GM13977 (cell line): ENCODE measurements at regions not wholly inside any gene's neighbourhood (a gene's known extent, or its start where the extent isn't known, plus 50 kb on each side); places are given as distances from the start of the nearest gene placed in this dataset.
"Not testable (repeated sequence)": the region's sequence is repeated elsewhere in the genome, so short reads cannot be mapped to it uniquely, and the experiment has no call there.

ENCODE experiments used
- DNase-seq: peaks from one replicate; pipeline ENCODE4 v3.0.0; 2012; ENCODE audit warnings: low spot score
- in situ Hi-C: fragments of 300-500 bp; cut with MboI; formaldehyde crosslinking; loops from one replicate; pipeline ENCODE4 v1.12.0; 2022; ENCODE audit warnings: low sequenced_read_pairs, low pct_unique_long_range_greater_than_20kb, mixed read lengths, inconsistent platforms; ENCODE audit not compliant: unreplicated experiment
- TF ChIP-seq, protein P1 (sequence below): IDR thresholded peaks from 2 replicates; pipeline ENCODE4 v1.5.1; 2012; ENCODE audit warnings: mild to moderate bottlenecking, control low read depth; ENCODE audit not compliant: insufficient read depth; ENCODE audit errors: extremely low read depth, missing control alignments

DNA sequence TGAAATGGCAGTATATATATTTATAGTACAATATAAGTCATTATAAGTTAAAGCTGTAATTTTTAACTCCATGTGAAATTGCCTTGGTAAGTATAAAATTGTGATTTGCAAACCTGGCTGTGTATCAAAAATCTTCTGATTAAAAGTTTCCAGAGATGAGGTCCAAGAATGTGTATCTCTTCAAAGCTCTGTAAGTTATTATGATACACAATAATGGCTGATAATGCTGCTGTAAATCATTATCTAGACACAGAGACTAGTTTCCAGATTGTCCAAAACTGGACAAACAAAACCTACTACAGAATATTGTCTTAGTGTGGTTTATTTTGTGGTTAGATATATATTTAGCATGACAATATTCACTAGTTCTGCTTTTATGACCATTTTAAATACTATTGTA lies 514.8 kb downstream of the SLC6A15 start:
- TF ChIP-seq, protein P1, sequence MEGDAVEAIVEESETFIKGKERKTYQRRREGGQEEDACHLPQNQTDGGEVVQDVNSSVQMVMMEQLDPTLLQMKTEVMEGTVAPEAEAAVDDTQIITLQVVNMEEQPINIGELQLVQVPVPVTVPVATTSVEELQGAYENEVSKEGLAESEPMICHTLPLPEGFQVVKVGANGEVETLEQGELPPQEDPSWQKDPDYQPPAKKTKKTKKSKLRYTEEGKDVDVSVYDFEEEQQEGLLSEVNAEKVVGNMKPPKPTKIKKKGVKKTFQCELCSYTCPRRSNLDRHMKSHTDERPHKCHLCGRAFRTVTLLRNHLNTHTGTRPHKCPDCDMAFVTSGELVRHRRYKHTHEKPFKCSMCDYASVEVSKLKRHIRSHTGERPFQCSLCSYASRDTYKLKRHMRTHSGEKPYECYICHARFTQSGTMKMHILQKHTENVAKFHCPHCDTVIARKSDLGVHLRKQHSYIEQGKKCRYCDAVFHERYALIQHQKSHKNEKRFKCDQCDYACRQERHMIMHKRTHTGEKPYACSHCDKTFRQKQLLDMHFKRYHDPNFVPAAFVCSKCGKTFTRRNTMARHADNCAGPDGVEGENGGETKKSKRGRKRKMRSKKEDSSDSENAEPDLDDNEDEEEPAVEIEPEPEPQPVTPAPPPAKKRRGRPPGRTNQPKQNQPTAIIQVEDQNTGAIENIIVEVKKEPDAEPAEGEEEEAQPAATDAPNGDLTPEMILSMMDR = no peak
- in situ Hi-C loops = no loop called here
- no peak for DNase-seq

DNA sequence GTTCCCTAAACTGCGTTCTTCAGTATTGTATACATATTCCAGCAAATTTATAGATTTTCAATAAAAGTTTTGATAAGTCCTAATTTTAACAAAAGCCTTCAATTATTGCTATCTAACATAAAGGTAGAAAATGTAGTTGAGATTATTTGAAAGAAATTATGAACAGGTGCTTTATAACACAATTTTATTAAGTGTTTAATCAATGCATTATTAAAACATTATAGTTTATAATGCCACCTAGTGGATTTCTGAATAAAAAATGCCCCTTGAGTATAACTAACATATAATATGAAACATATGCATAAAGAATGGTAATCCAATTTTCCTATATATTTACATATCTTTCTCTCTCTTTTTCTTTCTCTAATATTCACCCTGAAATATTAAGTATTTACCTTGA lies 515.3 kb downstream of the SLC6A15 start:
- TF ChIP-seq, protein P1 = no peak
- DNase-seq = no peak
- in situ Hi-C loops = no loop called here

DNA sequence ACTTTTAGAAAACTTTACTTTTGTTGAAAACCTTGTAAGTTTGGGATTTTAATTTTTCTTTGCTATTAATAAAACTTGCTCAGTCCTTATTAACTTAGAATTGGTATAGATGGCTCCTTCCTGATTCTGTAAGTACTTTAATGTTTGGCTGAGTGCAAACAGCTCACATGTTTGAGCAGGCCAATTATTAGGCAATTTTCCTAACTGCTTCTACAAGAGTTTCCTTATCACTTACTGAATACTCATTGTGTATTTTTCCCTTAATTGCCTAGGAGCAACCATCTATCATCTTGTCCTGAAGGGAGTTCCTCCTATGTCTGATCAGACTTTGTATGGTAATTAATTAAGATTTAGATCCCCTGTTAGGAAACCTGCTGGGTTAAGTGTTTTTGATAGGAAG lies 521.4 kb downstream of the SLC6A15 start:
- in situ Hi-C loops, DNase-seq: not testable (repeated sequence)

DNA sequence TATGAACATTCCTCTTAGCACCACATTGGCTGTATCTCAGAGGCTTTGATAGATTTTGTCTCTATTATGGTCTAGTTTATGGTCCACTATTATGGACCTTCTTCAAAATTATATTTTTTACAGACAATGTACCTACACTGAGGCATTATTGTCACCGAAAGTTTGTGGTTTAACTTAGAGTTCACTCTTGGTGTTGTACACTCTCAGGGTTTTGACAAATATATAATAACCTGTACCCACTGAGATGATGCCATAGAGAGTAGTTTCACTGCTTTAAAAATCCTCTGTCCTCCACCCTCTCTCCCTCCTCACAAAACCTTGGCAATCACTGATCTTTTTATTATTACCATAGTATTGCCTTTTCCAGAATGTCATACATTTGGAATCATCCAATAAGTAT lies 528.2 kb downstream of the SLC6A15 start:
- TF ChIP-seq, protein P1 = no peak
- in situ Hi-C loops = no loop called here
- DNase-seq = no peak

DNA sequence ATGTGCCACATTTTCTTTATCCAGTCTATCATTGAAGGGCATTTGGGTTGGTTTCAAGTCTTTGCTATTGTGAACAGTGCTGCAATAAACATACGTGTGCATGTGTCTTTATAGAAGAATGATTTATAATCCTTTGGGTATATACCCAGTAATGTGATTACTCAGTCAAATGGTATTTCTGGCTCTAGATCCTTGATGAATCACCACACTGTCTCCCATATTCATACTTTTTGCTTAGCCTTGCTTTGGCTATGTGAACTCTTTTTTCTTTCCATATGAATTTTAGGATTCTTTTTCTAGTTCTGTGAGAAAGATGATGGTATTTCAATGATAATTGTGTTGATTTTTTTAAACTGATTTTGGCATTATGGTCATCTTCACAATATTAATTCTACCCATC lies 530.1 kb downstream of the SLC6A15 start:
- DNase-seq, in situ Hi-C loops: not testable (repeated sequence)

DNA sequence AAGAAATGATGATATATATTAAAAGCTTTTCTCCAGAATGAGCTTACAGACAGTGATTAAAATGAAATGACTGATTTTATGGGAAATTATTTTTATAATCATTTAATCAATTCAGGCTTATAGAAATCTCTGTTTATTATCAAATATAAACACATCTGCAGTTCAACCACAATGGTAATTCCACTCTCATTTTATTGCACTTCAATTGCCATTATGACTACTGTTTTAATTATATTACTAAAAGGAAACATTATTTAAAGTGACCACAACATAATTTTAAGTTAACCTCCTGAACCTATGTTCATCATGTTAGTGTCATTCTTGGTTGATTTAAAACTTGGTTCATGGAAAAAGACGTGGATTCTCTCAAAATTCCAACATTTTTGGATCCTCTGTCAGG lies 536.3 kb downstream of the SLC6A15 start:
- TF ChIP-seq, protein P1 = no peak

DNA sequence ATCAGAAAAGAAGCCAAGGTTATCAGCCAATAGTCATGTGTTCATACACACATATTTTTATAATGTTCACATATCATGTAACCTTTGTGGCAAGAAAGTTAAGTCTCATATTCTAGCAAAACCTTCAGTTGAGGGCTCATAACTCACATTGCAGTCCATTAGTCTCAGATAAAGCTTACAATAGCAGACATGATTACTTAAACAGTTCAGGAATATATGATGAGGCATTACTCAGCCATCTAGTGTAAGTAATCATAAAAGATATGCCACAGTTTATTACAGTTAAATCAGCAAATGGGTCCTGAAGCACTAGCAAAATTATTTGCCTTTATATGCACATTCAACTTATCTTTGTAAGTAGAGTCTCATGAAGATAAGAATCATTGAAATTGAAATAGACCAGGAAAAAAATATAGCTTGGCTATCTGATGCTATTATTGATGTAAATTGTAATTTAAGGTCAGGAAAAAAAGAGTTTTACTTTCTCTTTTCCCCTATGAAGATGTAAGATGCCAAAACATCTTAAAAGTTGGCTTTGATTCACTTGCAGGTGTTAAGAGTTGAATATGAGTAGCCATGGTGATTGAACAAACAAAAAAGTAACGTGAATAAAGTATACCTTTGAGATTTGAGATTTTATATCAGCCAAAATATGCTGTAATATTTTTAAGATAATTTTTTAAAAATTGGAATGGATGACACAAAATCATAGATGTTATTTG lies 537.0 kb downstream of the SLC6A15 start:
- DNase-seq = no peak
- TF ChIP-seq, protein P1 = no peak
- in situ Hi-C loops = no loop called here

More for the DNA sequence above, 536.3 kb downstream of the SLC6A15 start:
- no peak for DNase-seq
- in situ Hi-C loops = no loop called here

DNA sequence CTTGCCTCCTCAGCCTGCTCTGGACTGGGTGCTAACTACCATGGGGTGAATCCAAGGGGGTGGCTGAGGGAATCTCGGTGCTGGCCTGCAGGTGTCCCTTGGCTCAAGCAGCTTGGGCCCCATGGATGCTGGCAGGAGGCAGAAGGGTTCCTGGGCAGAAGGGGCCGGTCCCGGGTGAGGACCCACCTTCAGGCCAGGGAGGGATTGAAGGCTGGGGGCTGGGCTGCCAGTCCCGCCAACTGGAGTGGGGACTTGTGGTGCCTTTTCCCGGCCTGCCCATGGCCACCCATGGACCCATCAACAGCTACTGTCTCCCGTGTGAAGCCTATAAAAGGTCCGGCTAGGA lies 550.1 kb downstream of the SLC6A15 start:
- TF ChIP-seq, protein P1 = no peak
- in situ Hi-C loops = no loop called here

More for the DNA sequence above, 550.1 kb downstream of the SLC6A15 start:
- no peak for DNase-seq
